ENCODE measurements at regions not wholly inside any gene's neighbourhood (a gene's known extent, or its start where the extent isn't known, plus 50 kb on each side); places are given as distances from the start of the nearest gene placed in this dataset.

GRCh38 chr1:185626344-185626743 lies 107.8 kb upstream of the HMCN1 start:
- no peak for ATAC-seq
- no TSS peak for BruUV-seq (replicated peaks)
- no peaks in the 10 kb centered on the region for H3K79me2 ChIP-seq (ENCODE audit: low read length)
- H3K4me2 ChIP-seq (ENCODE audit: low read length): no peak overlapping the region
- H3K9me3 ChIP-seq (ENCODE audit: low read length): no peaks in the 10 kb centered on the region
- TF ChIP-seq EZH2phosphoT487 (IDR thresholded peaks at IDR 0.05; ENCODE audit: borderline replicate concordance, low read length) (no peak), CTCF (conservative IDR thresholded peaks at IDR 0.05; ENCODE audit: low read depth, low read length) (no peak), EZH2 (IDR thresholded peaks at IDR 0.05; ENCODE audit: low read length, unreplicated experiment) (no peak)
- no peak overlapping the region for H3K4me3 ChIP-seq (ENCODE audit: low read length)
- no peaks in the 10 kb centered on the region for H3K36me3 ChIP-seq (ENCODE audit: low read depth, low read length)
- no peak overlapping the region for H2AFZ ChIP-seq (ENCODE audit: low read length)
- CTCF ChIA-PET: no interaction called here
- DNase-seq: no peak
- no peaks in the 10 kb centered on the region for H3F3A ChIP-seq (ENCODE audit: low read length, unreplicated experiment)
- intact Hi-C loops (cut with micrococcal nuclease): no loop called here
- H3K9ac ChIP-seq (ENCODE audit: low read length): no peak overlapping the region
- POLR2A ChIA-PET (ENCODE audit: unreplicated experiment): no interaction called here
- H3K4me1 ChIP-seq (ENCODE audit: insufficient read depth, low read length): no peaks in the 10 kb centered on the region
- H3K27ac ChIP-seq (ENCODE audit: low read length): no peak overlapping the region
- H3K9me2 ChIP-seq (replicated peaks; ENCODE audit: low read length): no peaks in the 10 kb centered on the region
- H3K27me3 ChIP-seq (ENCODE audit: low read length): no peaks in the 10 kb centered on the region
- H4K20me1 ChIP-seq (ENCODE audit: low read length): no peaks in the 10 kb centered on the region

GRCh38 chr1:185610954-185611353 lies 123.2 kb upstream of the HMCN1 start:
- ChIA-PET POLR2A (ENCODE audit: unreplicated experiment) (no interaction called here), CTCF (no interaction called here)
- no TSS peak for BruUV-seq (replicated peaks)
- no peaks in the 10 kb centered on the region for H3K79me2 ChIP-seq (ENCODE audit: low read length)
- no peak overlapping the region for H3K27ac ChIP-seq (ENCODE audit: low read length)
- no peak overlapping the region for H3K4me2 ChIP-seq (ENCODE audit: low read length)
- DNase-seq (no peak), ATAC-seq (no peak)
- no peak overlapping the region for H3K4me3 ChIP-seq (ENCODE audit: low read length)
- H3K9me3 ChIP-seq (ENCODE audit: low read length): no peaks in the 10 kb centered on the region
- no peaks in the 10 kb centered on the region for H3K4me1 ChIP-seq (ENCODE audit: insufficient read depth, low read length)
- no peaks in the 10 kb centered on the region for H4K20me1 ChIP-seq (ENCODE audit: low read length)
- no peaks in the 10 kb centered on the region for H3K27me3 ChIP-seq (ENCODE audit: low read length)
- intact Hi-C loops (cut with micrococcal nuclease): no loop called here
- H3K9me2 ChIP-seq (replicated peaks; ENCODE audit: low read length): no peaks in the 10 kb centered on the region
- no peak overlapping the region for H3K9ac ChIP-seq (ENCODE audit: low read length)
- no peak overlapping the region for H2AFZ ChIP-seq (ENCODE audit: low read length)
- no peaks in the 10 kb centered on the region for H3K36me3 ChIP-seq (ENCODE audit: low read depth, low read length)
- H3F3A ChIP-seq (ENCODE audit: low read length, unreplicated experiment): no peaks in the 10 kb centered on the region
- TF ChIP-seq EZH2phosphoT487 (IDR thresholded peaks at IDR 0.05; ENCODE audit: borderline replicate concordance, low read length) (no peak), EZH2 (IDR thresholded peaks at IDR 0.05; ENCODE audit: low read length, unreplicated experiment) (no peak)

GRCh38 chr1:185608177-185608576 lies 126.0 kb upstream of the HMCN1 start:
- CTCF ChIA-PET: no interaction called here
- Histone ChIP-seq H3K9me2 (replicated peaks; ENCODE audit: low read length) (no peaks in the 10 kb centered on the region), H3K4me2 (ENCODE audit: low read length) (no peak overlapping the region), H3K9me3 (ENCODE audit: low read length) (no peaks in the 10 kb centered on the region), H3K27me3 (ENCODE audit: low read length) (no peaks in the 10 kb centered on the region), H2AFZ (ENCODE audit: low read length) (no peak overlapping the region), H3K36me3 (ENCODE audit: low read depth, low read length) (no peaks in the 10 kb centered on the region), H3F3A (ENCODE audit: low read length, unreplicated experiment) (no peaks in the 10 kb centered on the region), H3K4me1 (ENCODE audit: insufficient read depth, low read length) (no peaks in the 10 kb centered on the region), H3K27ac (ENCODE audit: low read length) (no peak overlapping the region), H3K4me3 (ENCODE audit: low read length) (no peak overlapping the region), H4K20me1 (ENCODE audit: low read length) (no peaks in the 10 kb centered on the region), H3K79me2 (ENCODE audit: low read length) (no peaks in the 10 kb centered on the region), H3K9ac (ENCODE audit: low read length) (no peak overlapping the region)
- DNase-seq (no peak), ATAC-seq (no peak)
- TF ChIP-seq CTCF (conservative IDR thresholded peaks at IDR 0.05; ENCODE audit: low read depth, low read length) (no peak), EZH2phosphoT487 (IDR thresholded peaks at IDR 0.05; ENCODE audit: borderline replicate concordance, low read length) (no peak), EZH2 (IDR thresholded peaks at IDR 0.05; ENCODE audit: low read length, unreplicated experiment) (no peak)
- POLR2A ChIA-PET (ENCODE audit: unreplicated experiment): interaction anchor here (0.5 kb wide), 1 partner anchor 635 kb away, joined by 42 read pairs; no protein-coding TSS in a partner anchor
- no TSS peak for BruUV-seq (replicated peaks)
- intact Hi-C loops (cut with micrococcal nuclease): no loop called here

Data from PC-3 (cell line).